Panc1 (cell line): ENCODE measurements at regions not wholly inside any gene's neighbourhood (a gene's known extent, or its start where the extent isn't known, plus 50 kb on each side); places are given as distances from the start of the nearest gene placed in this dataset.

Source experiments
- ATAC-seq: fragments of 200-7000 bp; cut with Tn5 transposase; 2 replicates; pipeline ENCODE4 v1.9.1; 2020; ENCODE audit warnings: mild to moderate bottlenecking, moderate library complexity
- BruUV-seq: library from RNA; stranded (reverse); fragments of 400-500 nt; replicated peaks from 2 replicates; lab custom pipeline; 2021; lab: Mats Ljungman, UMichigan
- CTCF ChIA-PET: fragments of 300-600 bp; sonication (Branson Sonifier 250); formaldehyde crosslinking; loops from one replicate; lab custom pipeline; 2022; ENCODE audit warnings: antibody characterized with exemption; lab: Charles Lee
- POLR2A ChIA-PET: fragments of 300-600 bp; sonication (Branson Sonifier 250); formaldehyde crosslinking; loops from one replicate; lab custom pipeline; 2022; ENCODE audit warnings: antibody characterized with exemption; lab: Charles Lee
- DNase-seq: peaks from one replicate; pipeline ENCODE4 v3.0.0-alpha.2; 2010; ENCODE audit warnings: low read depth, low spot score
- H3K27ac ChIP-seq: 2 replicates; pipeline ENCODE4 v1.5.1; 2011; ENCODE audit warnings: mild to moderate bottlenecking, low read length, inconsistent platforms
- H3K27me3 ChIP-seq: fragments of 200-500 bp; sonication (Bioruptor generic); 2 replicates; pipeline ENCODE4 v1.6.0; 2014; ENCODE audit warnings: low read length, inconsistent platforms; ENCODE audit not compliant: control insufficient read depth, insufficient read depth
- H3K36me3 ChIP-seq: fragments of 200-500 bp; sonication (Bioruptor generic); 2 replicates; pipeline ENCODE4 v1.5.1; 2014; ENCODE audit warnings: inconsistent platforms, mild to moderate bottlenecking, low read length, moderate library complexity; ENCODE audit not compliant: control insufficient read depth, insufficient read depth
- H3K4me1 ChIP-seq: 2 replicates; pipeline ENCODE4 v1.5.1; 2011; ENCODE audit warnings: inconsistent platforms, mild to moderate bottlenecking, low read length, moderate library complexity; ENCODE audit not compliant: control insufficient read depth, insufficient read depth
- H3K4me3 ChIP-seq, 2 experiments: 2 replicates each; pipeline ENCODE4 v1.5.1; 2011 to 2012; ENCODE audit warnings: low read depth in 2 of 2, low read length in 2 of 2, mild to moderate bottlenecking in 2 of 2, inconsistent platforms in 1 of 2, moderate library complexity in 1 of 2
- H3K9me3 ChIP-seq: fragments of 200-500 bp; sonication (Bioruptor generic); 2 replicates; pipeline ENCODE4 v1.5.1; 2014; ENCODE audit warnings: low read depth, mild to moderate bottlenecking, inconsistent platforms, low read length, moderate library complexity; ENCODE audit not compliant: control insufficient read depth, insufficient read depth
- POLR2AphosphoS5 ChIP-seq: IDR thresholded peaks from 2 replicates; pipeline ENCODE4 v1.6.1; 2012; ENCODE audit warnings: mild to moderate bottlenecking, low read depth, low read length, moderate library complexity
- REST ChIP-seq, 2 experiments: IDR thresholded peaks; 2 replicates each; pipeline ENCODE4 v1.6.1; 2011 to 2012; ENCODE audit warnings: low read depth in 2 of 2, control low read depth in 1 of 2, low read length in 1 of 2, mild to moderate bottlenecking in 1 of 2, moderate library complexity in 1 of 2; ENCODE audit not compliant: insufficient read depth in 1 of 2
- SIN3A ChIP-seq: IDR thresholded peaks from 2 replicates; pipeline ENCODE4 v1.6.1; 2012; ENCODE audit warnings: low read depth, mild to moderate bottlenecking, low read length, moderate library complexity, borderline replicate concordance; ENCODE audit not compliant: insufficient read depth
- TCF7L2 ChIP-seq: IDR thresholded peaks from 2 replicates; pipeline ENCODE4 v1.6.1; 2011; ENCODE audit warnings: mild to moderate bottlenecking, low read depth, low read length, inconsistent platforms
- in situ Hi-C: cut with HindIII; loops from 2 replicates; pipeline ENCODE4 v1.10.0; 2016; ENCODE audit warnings: low sequenced_read_pairs, low pct_unique_long_range_greater_than_20kb
- intact Hi-C: fragments of 100-400 bp; cut with micrococcal nuclease; formaldehyde crosslinking; loops from one replicate; pipeline ENCODE4 v1.10.0; 2022; ENCODE audit not compliant: unreplicated experiment
- TF ChIP-seq, protein P1 (sequence below): fragments of 450-650 bp; IDR thresholded peaks from 2 replicates; pipeline ENCODE4 v1.5.1; 2017; ENCODE audit warnings: mild to moderate bottlenecking

- intact Hi-C loops (no loop called here), in situ Hi-C loops (no loop called here)
- POLR2A ChIA-PET: no interaction called here
- TF ChIP-seq, protein P1, sequence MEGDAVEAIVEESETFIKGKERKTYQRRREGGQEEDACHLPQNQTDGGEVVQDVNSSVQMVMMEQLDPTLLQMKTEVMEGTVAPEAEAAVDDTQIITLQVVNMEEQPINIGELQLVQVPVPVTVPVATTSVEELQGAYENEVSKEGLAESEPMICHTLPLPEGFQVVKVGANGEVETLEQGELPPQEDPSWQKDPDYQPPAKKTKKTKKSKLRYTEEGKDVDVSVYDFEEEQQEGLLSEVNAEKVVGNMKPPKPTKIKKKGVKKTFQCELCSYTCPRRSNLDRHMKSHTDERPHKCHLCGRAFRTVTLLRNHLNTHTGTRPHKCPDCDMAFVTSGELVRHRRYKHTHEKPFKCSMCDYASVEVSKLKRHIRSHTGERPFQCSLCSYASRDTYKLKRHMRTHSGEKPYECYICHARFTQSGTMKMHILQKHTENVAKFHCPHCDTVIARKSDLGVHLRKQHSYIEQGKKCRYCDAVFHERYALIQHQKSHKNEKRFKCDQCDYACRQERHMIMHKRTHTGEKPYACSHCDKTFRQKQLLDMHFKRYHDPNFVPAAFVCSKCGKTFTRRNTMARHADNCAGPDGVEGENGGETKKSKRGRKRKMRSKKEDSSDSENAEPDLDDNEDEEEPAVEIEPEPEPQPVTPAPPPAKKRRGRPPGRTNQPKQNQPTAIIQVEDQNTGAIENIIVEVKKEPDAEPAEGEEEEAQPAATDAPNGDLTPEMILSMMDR: no peak
- BruUV-seq: no TSS peak
- H3K9me3 ChIP-seq: no peaks in the 10 kb centered on the region; the same call in 1 of the 2 replicates
- no peaks in the 10 kb centered on the region for H3K4me1 ChIP-seq
- CTCF ChIA-PET: no interaction called here
- ATAC-seq (no peak), DNase-seq (no peak)
- no peaks in the 10 kb centered on the region for H3K36me3 ChIP-seq
- H3K27ac ChIP-seq: no peak overlapping the region
- H3K27me3 ChIP-seq: no peaks in the 10 kb centered on the region
- no peak overlapping the region for H3K4me3 ChIP-seq
Observed at GRCh38 chr6:142534076-142534475, 232.3 kb downstream of the ADGRG6 start.

DNA sequence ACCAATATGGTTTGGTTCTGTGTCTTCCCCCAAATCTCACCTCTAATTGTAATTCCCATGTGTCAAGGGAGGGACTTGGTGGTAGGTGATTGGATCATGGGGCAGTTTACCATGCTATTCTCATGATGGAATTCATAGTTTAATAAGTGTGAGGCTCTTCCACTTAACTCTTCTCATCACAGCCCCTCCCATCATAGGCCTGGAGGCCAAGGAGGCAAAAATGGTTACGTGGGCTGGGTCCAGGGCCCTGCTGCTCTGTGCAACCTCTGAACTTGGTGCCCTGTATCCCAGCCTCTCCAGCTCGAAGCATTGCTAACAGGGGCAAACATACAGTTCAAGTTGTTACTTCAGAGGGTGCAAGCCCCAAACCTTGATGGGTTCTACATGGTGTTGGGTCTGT, 232.7 kb downstream of the ADGRG6 start:
- no peaks in the 10 kb centered on the region for H3K27me3 ChIP-seq
- CTCF ChIA-PET: no interaction called here
- POLR2A ChIA-PET: no interaction called here
- ATAC-seq (no peak), DNase-seq (no peak)
- intact Hi-C loops (no loop called here), in situ Hi-C loops (no loop called here)
- TF ChIP-seq REST (IDR thresholded peaks at IDR 0.05; ENCODE audit: insufficient read depth in 1 of 2, low read depth in 2 of 2, low read length in 1 of 2): no peak
- no peak for TF ChIP-seq SIN3A
- TF ChIP-seq, protein P1: no peak
- TF ChIP-seq POLR2AphosphoS5: no peak
- TF ChIP-seq TCF7L2: no peak
- no peaks in the 10 kb centered on the region; the same call in 1 of the 2 replicates for H3K9me3 ChIP-seq
- H3K27ac ChIP-seq: no peak overlapping the region
- BruUV-seq: no TSS peak
- H3K36me3 ChIP-seq: no peaks in the 10 kb centered on the region
- no peak overlapping the region for H3K4me3 ChIP-seq
- H3K4me1 ChIP-seq: no peaks in the 10 kb centered on the region
